IMR-90 (cell line): ENCODE measurements at regions not wholly inside any gene's neighbourhood (a gene's known extent, or its start where the extent isn't known, plus 50 kb on each side); places are given as distances from the start of the nearest gene placed in this dataset.

ENCODE experiments used
- ATAC-seq: fragments of 200-7000 bp; cut with Tn5 transposase; 2 replicates; pipeline ENCODE4 v1.9.1; 2020; ENCODE audit warnings: low read depth, mild to moderate bottlenecking, moderate library complexity
- BruUV-seq: library from RNA; stranded (reverse); fragments of 400-500 nt; replicated peaks from 2 replicates; lab custom pipeline; 2021; lab: Mats Ljungman, UMichigan
- CTCF ChIA-PET: fragments of 300-600 bp; formaldehyde crosslinking; extraction: SDS; loops from one replicate; lab custom pipeline; 2021; ENCODE audit warnings: antibody characterized with exemption; lab: Yijun Ruan, JAX
- POLR2A ChIA-PET: fragments of 300-600 bp; sonication (Branson Sonifier 250); formaldehyde crosslinking; loops from one replicate; lab custom pipeline; 2022; ENCODE audit warnings: antibody characterized with exemption; ENCODE audit not compliant: unreplicated experiment; lab: Charles Lee
- DNase-seq: peaks from one replicate; pipeline ENCODE4 v3.0.0; 2013
- H2AFZ ChIP-seq: replicated peaks from 2 replicates; pipeline ENCODE3; 2013; ENCODE audit warnings: low read length, mild to moderate bottlenecking; ENCODE audit not compliant: poor library complexity
- H2AK5ac ChIP-seq: 2 replicates; pipeline ENCODE4 v1.6.1; 2013; ENCODE audit warnings: low read depth, low read length, inconsistent platforms
- H2AK9ac ChIP-seq: replicated peaks from 2 replicates; pipeline ENCODE3; 2013; ENCODE audit warnings: mild to moderate bottlenecking, low read depth, low read length, moderate library complexity; ENCODE audit not compliant: poor library complexity
- H2BK120ac ChIP-seq: 2 replicates; pipeline ENCODE4 v1.6.1; 2013; ENCODE audit warnings: low read depth, low read length, inconsistent platforms
- H2BK15ac ChIP-seq: 3 replicates; pipeline ENCODE4 v1.6.1; 2013; ENCODE audit warnings: low read depth, low read length, inconsistent platforms
- H2BK20ac ChIP-seq: 2 replicates; pipeline ENCODE4 v1.6.1; 2013; ENCODE audit warnings: low read depth, mild to moderate bottlenecking, inconsistent platforms, low read length, moderate library complexity
- H2BK5ac ChIP-seq: 2 replicates; pipeline ENCODE4 v1.6.1; 2013; ENCODE audit warnings: mild to moderate bottlenecking, low read depth, low read length, inconsistent platforms; ENCODE audit not compliant: poor library complexity, severe bottlenecking
- H3K14ac ChIP-seq: replicated peaks from 2 replicates; pipeline ENCODE4 v1.6.1; 2013; ENCODE audit warnings: low read depth, low read length, inconsistent platforms
- H3K18ac ChIP-seq: 2 replicates; pipeline ENCODE4 v1.6.1; 2013; ENCODE audit warnings: low read depth, low read length, control low read depth
- H3K23ac ChIP-seq: 2 replicates; pipeline ENCODE4 v1.6.1; 2013; ENCODE audit warnings: low read depth, low read length, inconsistent platforms
- H3K27ac ChIP-seq: 2 replicates; pipeline ENCODE4 v1.5.1; 2013; ENCODE audit warnings: mild to moderate bottlenecking, control low read depth, low read length; ENCODE audit not compliant: insufficient read depth
- H3K27me3 ChIP-seq: 2 replicates; pipeline ENCODE4 v1.6.1; 2013; ENCODE audit warnings: low read length; ENCODE audit not compliant: control insufficient read depth, insufficient read depth
- H3K36me3 ChIP-seq: 2 replicates; pipeline ENCODE4 v1.6.1; 2013; ENCODE audit warnings: low read length, mixed read lengths; ENCODE audit not compliant: control insufficient read depth, insufficient read depth
- H3K4ac ChIP-seq: 2 replicates; pipeline ENCODE4 v1.6.1; 2013; ENCODE audit warnings: low read depth, low read length, inconsistent platforms
- H3K4me1 ChIP-seq: 2 replicates; pipeline ENCODE4 v1.6.1; 2013; ENCODE audit warnings: low read length, mixed read lengths; ENCODE audit not compliant: control insufficient read depth, insufficient read depth
- H3K4me2 ChIP-seq: 2 replicates; pipeline ENCODE4 v1.6.1; 2013; ENCODE audit warnings: low read depth, mild to moderate bottlenecking, control low read depth, low read length, moderate library complexity
- H3K4me3 ChIP-seq: 2 replicates; pipeline ENCODE4 v1.5.1; 2013; ENCODE audit warnings: low read depth, mild to moderate bottlenecking, control low read depth, low read length, moderate library complexity; ENCODE audit not compliant: insufficient read depth
- H3K56ac ChIP-seq: 2 replicates; pipeline ENCODE4 v1.6.1; 2013; ENCODE audit warnings: low read length, inconsistent platforms; ENCODE audit not compliant: insufficient read depth; ENCODE audit errors: extremely low read depth
- H3K79me1 ChIP-seq, 2 experiments: 2 replicates each; pipeline ENCODE4 v1.6.1; 2013; ENCODE audit warnings: low read length in 2 of 2, inconsistent platforms in 1 of 2, low read depth in 1 of 2
- H3K9ac ChIP-seq: 2 replicates; pipeline ENCODE4 v1.6.1; 2013; ENCODE audit warnings: low read depth, low read length, control low read depth
- H3K9me1 ChIP-seq: 2 replicates; pipeline ENCODE4 v1.6.1; 2013; ENCODE audit warnings: low read length, inconsistent platforms; ENCODE audit not compliant: insufficient read depth
- H3K9me3 ChIP-seq: 2 replicates; pipeline ENCODE4 v1.6.1; 2013; ENCODE audit warnings: low read length; ENCODE audit not compliant: control insufficient read depth, insufficient read depth
- H4K20me1 ChIP-seq: 2 replicates; pipeline ENCODE4 v1.6.1; 2013; ENCODE audit warnings: low read length, inconsistent platforms; ENCODE audit not compliant: insufficient read depth
- H4K5ac ChIP-seq: 2 replicates; pipeline ENCODE4 v1.6.1; 2013; ENCODE audit warnings: mild to moderate bottlenecking, low read depth, low read length, control low read depth
- H4K8ac ChIP-seq, 2 experiments: 2 replicates each; pipeline ENCODE4 v1.6.1; 2013; ENCODE audit warnings: low read depth in 2 of 2, low read length in 2 of 2, control low read depth in 1 of 2, inconsistent platforms in 1 of 2
- H4K91ac ChIP-seq: 2 replicates; pipeline ENCODE4 v1.6.1; 2013; ENCODE audit warnings: low read depth, low read length, inconsistent platforms; ENCODE audit not compliant: insufficient read depth
- BHLHE40 ChIP-seq: fragments of 150-350 bp; IDR thresholded peaks from 2 replicates; pipeline ENCODE4 v1.6.1; 2016; ENCODE audit warnings: mild to moderate bottlenecking, low read depth, low read length
- CEBPB ChIP-seq: IDR thresholded peaks from 2 replicates; pipeline ENCODE4 v1.6.1; 2012; ENCODE audit warnings: low read depth, low read length, improper control_type of control experiment
- CTCF ChIP-seq: conservative IDR thresholded peaks from 2 replicates; pipeline ENCODE4 v1.5.1; 2012; ENCODE audit warnings: mild to moderate bottlenecking, low read depth, low read length, improper control_type of control experiment
- MAZ ChIP-seq: IDR thresholded peaks from 2 replicates; pipeline ENCODE4 v1.6.1; 2012; ENCODE audit warnings: low read depth, mild to moderate bottlenecking, low read length, improper control_type of control experiment, moderate library complexity, borderline replicate concordance
- POLR2A ChIP-seq: IDR thresholded peaks from 2 replicates; pipeline ENCODE4 v1.6.1; 2012; ENCODE audit warnings: mild to moderate bottlenecking, low read depth, low read length
- RAD21 ChIP-seq: IDR thresholded peaks from 2 replicates; pipeline ENCODE4 v1.6.1; 2012; ENCODE audit warnings: low read length, improper control_type of control experiment
- WGBS, 2 experiments: methylation state at CpG; one replicate each; pipeline versions ENCODE4 v1.1.5 to v1.1.7; 2013; ENCODE audit warnings: missing lambda C conversion rate in 2 of 2; ENCODE audit not compliant: insufficient read length in 1 of 2; ENCODE audit errors: extremely low coverage in 2 of 2; 5-methylcytosine and 5-hydroxymethylcytosine counted together
- dilution Hi-C: fragments of 300-500 bp; cut with HindIII; formaldehyde crosslinking; loops from one replicate; pipeline ENCODE4 v1.14.3; 2018; ENCODE audit warnings: low sequenced_read_pairs; ENCODE audit not compliant: unreplicated experiment
- in situ Hi-C: fragments of 300-500 bp; cut with MboI; formaldehyde crosslinking; loops from 3 replicates; pipeline ENCODE4 v1.14.3; 2019; ENCODE audit warnings: low sequenced_read_pairs, inconsistent platforms, mixed read lengths
- intact Hi-C: fragments of 100-400 bp; cut with micrococcal nuclease; formaldehyde crosslinking; loops from 2 replicates; pipeline ENCODE4 v1.10.0; 2022

GRCh38 chr2:215884451-215885087 is 128.8 kb downstream of the MREG start:
- no peaks in the 10 kb centered on the region for H3K36me3 ChIP-seq
- H3K4me3 ChIP-seq, result no peak overlapping the region
- no peak overlapping the region for H3K23ac ChIP-seq
- no peak overlapping the region for H4K91ac ChIP-seq
- H3K4me1 ChIP-seq, result peaks cover 8% of the 10 kb centered on the region
- BruUV-seq, result no TSS peak
- no peaks in the 10 kb centered on the region for H3K27me3 ChIP-seq
- no peak overlapping the region for H4K5ac ChIP-seq
- H2BK15ac ChIP-seq, result peak overlapping the region; percentile 37; the same call in 1 of the 3 replicates
- H4K20me1 ChIP-seq, result no peaks in the 10 kb centered on the region
- in situ Hi-C loops, result no loop called here
- no peak overlapping the region for H4K8ac ChIP-seq
- CTCF ChIA-PET, result interaction anchor here (1.0 kb wide), 1 partner anchor 9 kb away, joined by 3 read pairs; no protein-coding TSS in a partner anchor
- H2AK9ac ChIP-seq, result no peak overlapping the region
- no peak overlapping the region for H2AK5ac ChIP-seq
- DNase-seq, result peak; percentile 80
- dilution Hi-C loops, result no loop called here
- H3K9me3 ChIP-seq, result no peaks in the 10 kb centered on the region
- no peak overlapping the region for H3K27ac ChIP-seq
- no CpG with 5 or more reads among the region's 4 CpGs for WGBS, 2 experiments
- 0 out of 2 replicates have a peak overlapping the region, but pooled peaks have one; percentile 55 for H2BK120ac ChIP-seq
- H2BK5ac ChIP-seq, result no peak overlapping the region
- H3K9me1 ChIP-seq, result 0 out of 2 replicates have a peak, but pooled peaks cover 7% of the 10 kb centered on the region
- H3K79me1 ChIP-seq, result no peaks in the 10 kb centered on the region
- no peak overlapping the region for H3K9ac ChIP-seq
- no peak for TF ChIP-seq BHLHE40
- no peak for TF ChIP-seq RAD21
- 0 out of 2 replicates have a peak, but pooled peaks have one; percentile 13 for TF ChIP-seq CEBPB
- TF ChIP-seq POLR2A, result no peak
- no peak for TF ChIP-seq CTCF
- TF ChIP-seq MAZ, result no peak
- no peak overlapping the region for H2AFZ ChIP-seq
- H3K4ac ChIP-seq, result peak overlapping the region; percentile 53; the same call in 1 of the 2 replicates
- ATAC-seq, result peak; percentile 56; the same call in 1 of the 2 replicates
- H2BK20ac ChIP-seq, result peak overlapping the region; percentile 73; the same call in 1 of the 2 replicates
- H3K56ac ChIP-seq, result no peak overlapping the region
- no peak overlapping the region for H3K14ac ChIP-seq
- intact Hi-C loops, result no loop called here
- H3K18ac ChIP-seq, result no peak overlapping the region
- POLR2A ChIA-PET, result no interaction called here
- H3K4me2 ChIP-seq, result no peak overlapping the region
